ENCODE measurements at regions not wholly inside any gene's neighbourhood (a gene's known extent, or its start where the extent isn't known, plus 50 kb on each side); places are given as distances from the start of the nearest gene placed in this dataset.

- TF ChIP-seq CTCF (IDR thresholded peaks at IDR 0.05; ENCODE audit: low read depth, low read length): no peak
- no peak for DNase-seq
- Histone ChIP-seq H3K9me3 (no peaks in the 10 kb centered on the region), H3K4me1 (no peaks in the 10 kb centered on the region), H3K27me3 (no peaks in the 10 kb centered on the region; the same call in 1 of the 2 replicates), H3K4me3 (ENCODE audit: low read depth, low read length) (no peak overlapping the region), H3K36me3 (no peaks in the 10 kb centered on the region)
Observed at GRCh38 chr9:20225826-20226225, 396.5 kb downstream of the MLLT3 start.

GRCh38 chr9:20224756-20225155, 397.5 kb downstream of the MLLT3 start:
- Histone ChIP-seq H3K27me3 (no peaks in the 10 kb centered on the region; the same call in 1 of the 2 replicates), H3K36me3 (no peaks in the 10 kb centered on the region), H3K4me1 (no peaks in the 10 kb centered on the region), H3K4me3 (ENCODE audit: low read depth, low read length) (no peak overlapping the region), H3K9me3 (no peaks in the 10 kb centered on the region)
- DNase-seq: no peak
- TF ChIP-seq CTCF (IDR thresholded peaks at IDR 0.05; ENCODE audit: low read depth, low read length): no peak

GRCh38 chr9:20220286-20220685, 402.0 kb downstream of the MLLT3 start:
- Histone ChIP-seq H3K4me3 (ENCODE audit: low read depth, low read length) (no peak overlapping the region), H3K36me3 (no peaks in the 10 kb centered on the region), H3K27me3 (no peaks in the 10 kb centered on the region), H3K9me3 (no peaks in the 10 kb centered on the region), H3K4me1 (no peaks in the 10 kb centered on the region)
- no peak for DNase-seq
- TF ChIP-seq CTCF (IDR thresholded peaks at IDR 0.05; ENCODE audit: low read depth, low read length): no peak

- H3K36me3 ChIP-seq: no peaks in the 10 kb centered on the region
- no peak for DNase-seq
- no peak for TF ChIP-seq CTCF (IDR thresholded peaks at IDR 0.05; ENCODE audit: low read depth, low read length)
- H3K27me3 ChIP-seq: no peaks in the 10 kb centered on the region
- no peaks in the 10 kb centered on the region for H3K4me1 ChIP-seq
- H3K4me3 ChIP-seq (ENCODE audit: low read depth, low read length): no peak overlapping the region
- no peaks in the 10 kb centered on the region for H3K9me3 ChIP-seq
Observed at GRCh38 chr9:20219437-20219836, 402.9 kb downstream of the MLLT3 start.

GRCh38 chr9:20217596-20217995, 404.7 kb downstream of the MLLT3 start:
- Histone ChIP-seq H3K9me3 (no peaks in the 10 kb centered on the region), H3K36me3 (no peaks in the 10 kb centered on the region), H3K4me1 (no peaks in the 10 kb centered on the region), H3K27me3 (no peaks in the 10 kb centered on the region), H3K4me3 (ENCODE audit: low read depth, low read length) (no peak overlapping the region)
- no peak for TF ChIP-seq CTCF (IDR thresholded peaks at IDR 0.05; ENCODE audit: low read depth, low read length)
- no peak for DNase-seq

- Histone ChIP-seq H3K27me3 (no peaks in the 10 kb centered on the region), H3K4me3 (ENCODE audit: low read depth, low read length) (no peak overlapping the region), H3K36me3 (no peaks in the 10 kb centered on the region), H3K4me1 (no peaks in the 10 kb centered on the region), H3K9me3 (no peaks in the 10 kb centered on the region)
- no peak for TF ChIP-seq CTCF (IDR thresholded peaks at IDR 0.05; ENCODE audit: low read depth, low read length)
- DNase-seq: no peak
Observed at GRCh38 chr9:20216438-20216837, 405.9 kb downstream of the MLLT3 start.

All from BE2C (cell line).